ENCODE measurements at regions not wholly inside any gene's neighbourhood (a gene's known extent, or its start where the extent isn't known, plus 50 kb on each side); places are given as distances from the start of the nearest gene placed in this dataset. TPM values are rescaled to one million over a fixed set of nuclear protein-coding genes. Genes with fewer than 3 reads are reported as not detected.

GRCh38 chr10:10958041-10958440 is 59.6 kb upstream of the CELF2 start:
- no peak for DNase-seq (ENCODE audit: low spot score)
- ATAC-seq (ENCODE audit: low FRiP score) = no peak
- TF ChIP-seq, protein P1, sequence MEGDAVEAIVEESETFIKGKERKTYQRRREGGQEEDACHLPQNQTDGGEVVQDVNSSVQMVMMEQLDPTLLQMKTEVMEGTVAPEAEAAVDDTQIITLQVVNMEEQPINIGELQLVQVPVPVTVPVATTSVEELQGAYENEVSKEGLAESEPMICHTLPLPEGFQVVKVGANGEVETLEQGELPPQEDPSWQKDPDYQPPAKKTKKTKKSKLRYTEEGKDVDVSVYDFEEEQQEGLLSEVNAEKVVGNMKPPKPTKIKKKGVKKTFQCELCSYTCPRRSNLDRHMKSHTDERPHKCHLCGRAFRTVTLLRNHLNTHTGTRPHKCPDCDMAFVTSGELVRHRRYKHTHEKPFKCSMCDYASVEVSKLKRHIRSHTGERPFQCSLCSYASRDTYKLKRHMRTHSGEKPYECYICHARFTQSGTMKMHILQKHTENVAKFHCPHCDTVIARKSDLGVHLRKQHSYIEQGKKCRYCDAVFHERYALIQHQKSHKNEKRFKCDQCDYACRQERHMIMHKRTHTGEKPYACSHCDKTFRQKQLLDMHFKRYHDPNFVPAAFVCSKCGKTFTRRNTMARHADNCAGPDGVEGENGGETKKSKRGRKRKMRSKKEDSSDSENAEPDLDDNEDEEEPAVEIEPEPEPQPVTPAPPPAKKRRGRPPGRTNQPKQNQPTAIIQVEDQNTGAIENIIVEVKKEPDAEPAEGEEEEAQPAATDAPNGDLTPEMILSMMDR (IDR thresholded peaks at IDR 0.05) = no peak

DNA sequence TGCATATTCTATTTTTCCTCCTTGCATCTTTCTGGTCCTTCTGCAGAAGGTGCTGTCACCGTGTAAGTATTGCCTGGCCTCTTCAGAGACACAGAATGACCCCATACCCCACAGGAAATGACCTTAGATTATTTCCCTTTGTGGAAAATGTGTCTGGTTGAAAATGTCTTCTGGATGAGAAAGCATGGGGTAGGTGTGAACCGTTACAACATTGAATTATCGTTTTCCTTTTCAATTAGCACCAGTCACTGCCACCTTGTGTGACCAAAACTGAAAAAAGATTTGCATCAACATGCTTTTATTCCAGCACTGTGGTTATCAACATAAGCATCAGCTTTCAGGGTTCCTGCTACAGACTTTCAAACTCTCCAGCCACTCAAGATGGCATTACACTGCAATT is 58.0 kb upstream of the CELF2 start:
- TF ChIP-seq, protein P1 (IDR thresholded peaks at IDR 0.05) = no peak
- ATAC-seq (ENCODE audit: low FRiP score) = no peak
- DNase-seq (ENCODE audit: low spot score) = no peak

DNA sequence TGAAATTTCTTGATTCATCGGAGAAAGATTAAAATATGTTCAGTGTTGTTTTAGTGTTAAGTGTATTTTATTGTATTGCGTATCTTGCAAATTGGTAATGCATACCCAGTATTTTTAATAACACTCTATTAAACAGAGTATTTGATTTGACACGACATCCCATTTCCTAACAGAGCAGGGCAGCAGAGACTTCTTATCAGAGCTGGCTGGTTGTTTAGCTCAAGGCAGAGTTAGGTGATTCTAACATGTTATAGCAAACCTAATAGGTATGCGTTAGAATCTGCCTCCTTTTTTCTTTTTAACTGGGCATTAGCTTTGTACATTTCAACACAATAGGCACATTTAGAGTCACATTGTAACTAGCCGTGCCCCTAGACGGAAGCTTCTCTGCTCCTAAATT is 57.1 kb upstream of the CELF2 start:
- ATAC-seq (ENCODE audit: low FRiP score) = no peak
- no peak for DNase-seq (ENCODE audit: low spot score)
- TF ChIP-seq, protein P1 (IDR thresholded peaks at IDR 0.05) = no peak

- ATAC-seq (ENCODE audit: low FRiP score) (no peak), DNase-seq (ENCODE audit: low spot score) (no peak)
- TF ChIP-seq, protein P1 (IDR thresholded peaks at IDR 0.05) = no peak
Observed at GRCh38 chr10:10961072-10961471, 56.6 kb upstream of the CELF2 start.

DNA sequence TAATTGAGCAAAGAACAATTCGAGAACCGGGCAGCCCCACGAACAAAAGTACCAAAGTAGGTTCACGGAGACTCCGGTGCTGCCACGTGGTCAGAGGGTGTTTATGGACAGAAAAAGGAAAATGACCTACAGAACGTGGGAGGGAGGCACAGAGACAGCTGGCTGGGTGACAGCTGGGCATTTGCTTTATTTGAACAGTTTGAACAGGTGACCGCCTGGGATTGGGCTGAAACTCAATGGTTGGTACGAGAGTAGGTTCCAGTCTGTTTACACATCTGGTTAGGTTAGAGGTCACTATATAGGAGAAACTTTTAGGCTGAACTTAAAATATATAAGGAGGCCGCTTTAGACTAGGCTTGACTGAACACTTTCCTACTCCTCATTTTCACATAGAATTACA is 50.6 kb upstream of the CELF2 start:
- TF ChIP-seq, protein P1 (IDR thresholded peaks at IDR 0.05) = no peak
- DNase-seq (ENCODE audit: low spot score) = no peak
- ATAC-seq (ENCODE audit: low FRiP score) = no peak

- TF ChIP-seq, protein P1 (IDR thresholded peaks at IDR 0.05) = no peak
- ATAC-seq (ENCODE audit: low FRiP score) = no peak
- DNase-seq (ENCODE audit: low spot score) = no peak
Observed at GRCh38 chr10:10967581-10968256, 50.0 kb upstream of the CELF2 start.

Small RNA genes in the stretch of these regions (small RNA-seq; reads per million reads assigned to genes)
- gene AC025946.2 = not detected
- gene AL355333.1 = not detected
- not detected for gene CUX2P1
- gene RF00019 = not detected
- not detected for gene RNA5SP299
